ENCODE measurements at regions not wholly inside any gene's neighbourhood (a gene's known extent, or its start where the extent isn't known, plus 50 kb on each side); places are given as distances from the start of the nearest gene placed in this dataset.

- H3K4me3 ChIP-seq = no peak overlapping the region
- no TSS peak for BruUV-seq (replicated peaks)
- RAD21 ChIA-PET (ENCODE audit: unreplicated experiment) = no interaction called here
- no peaks in the 10 kb centered on the region for H3K79me2 ChIP-seq (ENCODE audit: control insufficient read depth, insufficient read depth, low read length)
- H3K4me2 ChIP-seq (ENCODE audit: control insufficient read depth, insufficient read depth) = no peak overlapping the region
- POLR2A ChIA-PET = no interaction called here
- no peak for ATAC-seq
- no peaks in the 10 kb centered on the region for H4K20me1 ChIP-seq (ENCODE audit: control insufficient read depth, insufficient read depth)
- in situ Hi-C loops (cut with MboI) (no loop called here), intact Hi-C loops (cut with micrococcal nuclease; ENCODE audit: unreplicated experiment) (no loop called here)
- no peak for DNase-seq (ENCODE audit: low read depth, low spot score)
- no peaks in the 10 kb centered on the region for H3K9me3 ChIP-seq (replicated peaks; ENCODE audit: control insufficient read depth, insufficient read depth, low read length)
- FAIRE-seq = no peak
- no peak overlapping the region for H3K27ac ChIP-seq (ENCODE audit: control insufficient read depth, insufficient read depth)
- H3K27me3 ChIP-seq (replicated peaks in 1 of 2; ENCODE audit: control insufficient read depth in 2 of 2, insufficient read depth in 2 of 2, low read length in 1 of 2) = no peaks in the 10 kb centered on the region
- 0% methylated on average over 2 of the region's 2 CpGs for WGBS (ENCODE audit: insufficient coverage, insufficient replicate concordance, low lambda C conversion rate, missing lambda C conversion rate)
- H3K36me3 ChIP-seq (ENCODE audit: control insufficient read depth in 2 of 2, insufficient read depth in 2 of 2, low read length in 1 of 2) = no peaks in the 10 kb centered on the region
- H2AFZ ChIP-seq (ENCODE audit: control insufficient read depth, low read depth, low read length) = no peak overlapping the region
- CTCF ChIA-PET = no interaction called here
- no peaks in the 10 kb centered on the region for H3K4me1 ChIP-seq (ENCODE audit: control insufficient read depth, insufficient read depth, low read length)
- SMC1A ChIA-PET (ENCODE audit: uncharacterized antibody, unreplicated experiment) = no interaction called here
- H3K9ac ChIP-seq (ENCODE audit: control insufficient read depth, insufficient read depth, low read length) = no peak overlapping the region
- TF ChIP-seq LARP7 (IDR thresholded peaks at IDR 0.05) (no peak), E4F1 (IDR thresholded peaks at IDR 0.05; ENCODE audit: borderline replicate concordance, partially characterized antibody) (no peak), BRCA1 (IDR thresholded peaks at IDR 0.05; ENCODE audit: low read depth, low read length) (no peak), ZBTB40 (IDR thresholded peaks at IDR 0.05; ENCODE audit: borderline replicate concordance) (no peak), MYB (IDR thresholded peaks at IDR 0.05; ENCODE audit: borderline replicate concordance, low read depth, low read length) (no peak), NFYA (IDR thresholded peaks at IDR 0.05; ENCODE audit: borderline replicate concordance, low read depth, low read length) (no peak), ZBTB33 (IDR thresholded peaks at IDR 0.05) (no peak), NFIC (IDR thresholded peaks at IDR 0.05; ENCODE audit: low read depth, low read length) (no peak)
- TF ChIP-seq, protein P1, sequence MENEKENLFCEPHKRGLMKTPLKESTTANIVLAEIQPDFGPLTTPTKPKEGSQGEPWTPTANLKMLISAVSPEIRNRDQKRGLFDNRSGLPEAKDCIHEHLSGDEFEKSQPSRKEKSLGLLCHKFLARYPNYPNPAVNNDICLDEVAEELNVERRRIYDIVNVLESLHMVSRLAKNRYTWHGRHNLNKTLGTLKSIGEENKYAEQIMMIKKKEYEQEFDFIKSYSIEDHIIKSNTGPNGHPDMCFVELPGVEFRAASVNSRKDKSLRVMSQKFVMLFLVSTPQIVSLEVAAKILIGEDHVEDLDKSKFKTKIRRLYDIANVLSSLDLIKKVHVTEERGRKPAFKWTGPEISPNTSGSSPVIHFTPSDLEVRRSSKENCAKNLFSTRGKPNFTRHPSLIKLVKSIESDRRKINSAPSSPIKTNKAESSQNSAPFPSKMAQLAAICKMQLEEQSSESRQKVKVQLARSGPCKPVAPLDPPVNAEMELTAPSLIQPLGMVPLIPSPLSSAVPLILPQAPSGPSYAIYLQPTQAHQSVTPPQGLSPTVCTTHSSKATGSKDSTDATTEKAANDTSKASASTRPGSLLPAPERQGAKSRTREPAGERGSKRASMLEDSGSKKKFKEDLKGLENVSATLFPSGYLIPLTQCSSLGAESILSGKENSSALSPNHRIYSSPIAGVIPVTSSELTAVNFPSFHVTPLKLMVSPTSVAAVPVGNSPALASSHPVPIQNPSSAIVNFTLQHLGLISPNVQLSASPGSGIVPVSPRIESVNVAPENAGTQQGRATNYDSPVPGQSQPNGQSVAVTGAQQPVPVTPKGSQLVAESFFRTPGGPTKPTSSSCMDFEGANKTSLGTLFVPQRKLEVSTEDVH (IDR thresholded peaks at IDR 0.05; ENCODE audit: low read depth, partially characterized antibody) = no peak
Measured at GRCh38 chrX:137882960-137883359, 317.0 kb downstream of the ZIC3 start.

Measured in GM12878 (cell line).